Neural progenitor cell (in vitro differentiated cells): ENCODE measurements at regions not wholly inside any gene's neighbourhood (a gene's known extent, or its start where the extent isn't known, plus 50 kb on each side); places are given as distances from the start of the nearest gene placed in this dataset.

ENCODE experiments used
- EZH2 ChIP-seq: fragments of 200-600 bp; sonication (generic); IDR thresholded peaks from 2 replicates; pipeline ENCODE4 v1.6.1; 2017; ENCODE audit warnings: antibody characterized with exemption, mild to moderate bottlenecking, moderate library complexity
- EZH2phosphoT487 ChIP-seq: fragments of 200-600 bp; sonication (generic); IDR thresholded peaks from 2 replicates; pipeline ENCODE4 v1.6.1; 2017; ENCODE audit warnings: antibody characterized with exemption
- TF ChIP-seq, protein P1 (sequence below): fragments of 200-600 bp; sonication (generic); IDR thresholded peaks from 2 replicates; pipeline ENCODE4 v1.5.1; 2017; ENCODE audit warnings: antibody characterized with exemption, mild to moderate bottlenecking

DNA sequence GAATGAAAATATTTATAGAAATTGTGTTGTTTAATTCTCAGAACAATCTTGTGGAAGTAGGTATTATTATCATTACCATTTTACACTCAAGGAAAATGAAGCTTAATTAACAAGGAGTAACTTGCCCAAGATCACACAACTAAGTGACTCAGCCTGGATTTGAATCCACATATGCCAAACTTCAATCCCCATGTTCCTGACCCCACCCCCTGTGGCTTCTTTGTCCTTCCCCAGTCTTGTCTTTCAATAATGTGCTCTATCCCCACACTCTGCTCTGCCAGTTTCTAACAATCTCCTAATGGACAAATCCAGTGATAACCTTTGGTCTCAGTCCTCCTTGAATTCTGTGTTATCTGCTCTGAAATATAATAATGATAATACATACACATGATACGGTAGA is 355.2 kb downstream of the BMP4 start:
- TF ChIP-seq, protein P1, sequence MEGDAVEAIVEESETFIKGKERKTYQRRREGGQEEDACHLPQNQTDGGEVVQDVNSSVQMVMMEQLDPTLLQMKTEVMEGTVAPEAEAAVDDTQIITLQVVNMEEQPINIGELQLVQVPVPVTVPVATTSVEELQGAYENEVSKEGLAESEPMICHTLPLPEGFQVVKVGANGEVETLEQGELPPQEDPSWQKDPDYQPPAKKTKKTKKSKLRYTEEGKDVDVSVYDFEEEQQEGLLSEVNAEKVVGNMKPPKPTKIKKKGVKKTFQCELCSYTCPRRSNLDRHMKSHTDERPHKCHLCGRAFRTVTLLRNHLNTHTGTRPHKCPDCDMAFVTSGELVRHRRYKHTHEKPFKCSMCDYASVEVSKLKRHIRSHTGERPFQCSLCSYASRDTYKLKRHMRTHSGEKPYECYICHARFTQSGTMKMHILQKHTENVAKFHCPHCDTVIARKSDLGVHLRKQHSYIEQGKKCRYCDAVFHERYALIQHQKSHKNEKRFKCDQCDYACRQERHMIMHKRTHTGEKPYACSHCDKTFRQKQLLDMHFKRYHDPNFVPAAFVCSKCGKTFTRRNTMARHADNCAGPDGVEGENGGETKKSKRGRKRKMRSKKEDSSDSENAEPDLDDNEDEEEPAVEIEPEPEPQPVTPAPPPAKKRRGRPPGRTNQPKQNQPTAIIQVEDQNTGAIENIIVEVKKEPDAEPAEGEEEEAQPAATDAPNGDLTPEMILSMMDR: no peak
- TF ChIP-seq EZH2 (no peak), EZH2phosphoT487 (no peak)
